A549 (cell line): ENCODE measurements at regions not wholly inside any gene's neighbourhood (a gene's known extent, or its start where the extent isn't known, plus 50 kb on each side); places are given as distances from the start of the nearest gene placed in this dataset.
A peak's percentile ranks its signal among the peaks of the same experiment; 100 is the strongest.

Experiments used
- ATAC-seq, 2 experiments: fragments of 200-7000 bp in 1 of 2; fragments of >200 bp in 1 of 2; cut with Nextera tagmentation in 1 of 2; cut with Tn5 transposase in 1 of 2; 3 replicates each; pipeline versions ENCODE4 v1.8.0 to v1.9.1; 2018 to 2020; ENCODE audit warnings: mild to moderate bottlenecking in 1 of 2, moderate library complexity in 1 of 2
- CTCF ChIA-PET: fragments of 300-600 bp; sonication (Branson Sonifier 250); formaldehyde crosslinking; extraction: SDS; loops from one replicate; lab custom pipeline; 2021; ENCODE audit warnings: antibody characterized with exemption, inconsistent platforms; lab: Yijun Ruan, JAX
- POLR2A ChIA-PET: fragments of 350-600 bp; formaldehyde crosslinking; extraction: SDS; loops from one replicate; lab custom pipeline; 2021; ENCODE audit warnings: antibody characterized with exemption, inconsistent platforms; lab: Yijun Ruan, JAX
- DNase-seq, 2 experiments: peaks; one replicate each; pipeline versions ENCODE4 v3.0.0 to v3.0.0-alpha.2; 2011 to 2016; ENCODE audit warnings: low read depth in 1 of 2, low spot score in 1 of 2
- FAIRE-seq: peaks from 2 replicates; lab custom pipeline; 2011; peaks lifted over from hg19 to GRCh38; lab: Jason Lieb, UNC
- H3K27ac ChIP-seq, 2 experiments: fragments of >200 bp; sonication (Bioruptor Twin); formaldehyde crosslinking; 3 replicates each; pipeline ENCODE4 v1.5.1; 2016 to 2017
- H3K4me1 ChIP-seq: fragments of >200 bp; sonication (Bioruptor Twin); formaldehyde crosslinking; 3 replicates; pipeline ENCODE4 v1.6.1; 2016
- H3K4me2 ChIP-seq: fragments of >200 bp; sonication (Bioruptor Twin); formaldehyde crosslinking; 3 replicates; pipeline ENCODE4 v1.6.1; 2016
- H3K4me3 ChIP-seq: fragments of >200 bp; sonication (Bioruptor Twin); formaldehyde crosslinking; 3 replicates; pipeline ENCODE4 v1.5.1; 2016
- H3K9me3 ChIP-seq: fragments of >200 bp; sonication (Bioruptor Twin); formaldehyde crosslinking; 3 replicates; pipeline ENCODE4 v1.6.1; 2016
- CHD2 ChIP-seq: fragments of 150-350 bp; IDR thresholded peaks from 2 replicates; pipeline ENCODE4 v1.6.1; 2014; ENCODE audit warnings: low read length; ENCODE audit not compliant: partially characterized antibody
- CHD4 ChIP-seq: fragments of 200-600 bp; sonication (generic); IDR thresholded peaks from 2 replicates; pipeline ENCODE4 v1.6.1; 2016; ENCODE audit warnings: antibody characterized with exemption, mild to moderate bottlenecking, borderline replicate concordance
- EHMT2 ChIP-seq: fragments of 200-600 bp; sonication (generic); IDR thresholded peaks from 2 replicates; pipeline ENCODE4 v1.6.1; 2016; ENCODE audit warnings: antibody characterized with exemption, low read depth, mild to moderate bottlenecking, moderate library complexity
- ESRRA ChIP-seq: fragments of 150-350 bp; IDR thresholded peaks from 2 replicates; pipeline ENCODE4 v1.6.1; 2014; ENCODE audit warnings: mild to moderate bottlenecking, low read length, borderline replicate concordance
- FOXS1 ChIP-seq: fragments of 250-450 bp; sonication (Bioruptor Pico); IDR thresholded peaks from 2 replicates; pipeline ENCODE4 v1.5.0; 2020; ENCODE audit warnings: mild to moderate bottlenecking, moderate library complexity
- HDAC2 ChIP-seq: fragments of 200-600 bp; sonication (generic); IDR thresholded peaks from 2 replicates; pipeline ENCODE4 v1.6.1; 2016
- HEYL ChIP-seq: fragments of 250-450 bp; sonication (Bioruptor Pico); IDR thresholded peaks from 2 replicates; pipeline ENCODE4 v1.8.0; 2021; ENCODE audit warnings: mild to moderate bottlenecking, moderate library complexity
- HOXA7 ChIP-seq: fragments of 250-450 bp; sonication (Bioruptor Pico); IDR thresholded peaks from 2 replicates; pipeline ENCODE4 v1.5.0; 2020; ENCODE audit warnings: mild to moderate bottlenecking, moderate library complexity
- HOXB13 ChIP-seq: fragments of 250-450 bp; sonication (Bioruptor Pico); IDR thresholded peaks from 2 replicates; pipeline ENCODE4 v1.5.0; 2020; ENCODE audit warnings: low read depth, mild to moderate bottlenecking, moderate library complexity
- JUNB ChIP-seq: fragments of >200 bp; sonication (Bioruptor Twin); formaldehyde crosslinking; IDR thresholded peaks from 2 replicates; pipeline ENCODE4 v1.6.1; 2016
- KDM5A ChIP-seq: fragments of 200-600 bp; sonication (generic); IDR thresholded peaks from 2 replicates; pipeline ENCODE4 v1.6.1; 2016; ENCODE audit warnings: antibody characterized with exemption, mild to moderate bottlenecking
- MAFK ChIP-seq: fragments of 450-650 bp; IDR thresholded peaks from 2 replicates; pipeline ENCODE4 v1.6.1; 2014; ENCODE audit not compliant: partially characterized antibody
- MAZ ChIP-seq: fragments of 150-350 bp; IDR thresholded peaks from 2 replicates; pipeline ENCODE4 v1.6.1; 2014; ENCODE audit warnings: antibody characterized with exemption, low read depth, low read length, borderline replicate concordance
- PHF8 ChIP-seq: fragments of 200-600 bp; sonication (generic); IDR thresholded peaks from 2 replicates; pipeline ENCODE4 v1.6.1; 2016; ENCODE audit warnings: low read depth, mild to moderate bottlenecking, antibody characterized with exemption, moderate library complexity, borderline replicate concordance
- POLR2AphosphoS2 ChIP-seq: conservative IDR thresholded peaks from 2 replicates; pipeline ENCODE4 v1.6.1; 2012; ENCODE audit warnings: low read length, improper control_type of control experiment, inconsistent platforms
- RAD21 ChIP-seq, 2 experiments: fragments of >200 bp in 1 of 2; sonication (Bioruptor Twin) in 1 of 2; formaldehyde crosslinking in 1 of 2; IDR thresholded peaks in 1 of 2; conservative IDR thresholded peaks in 1 of 2; 2 replicates in 1 of 2; 3 replicates in 1 of 2; pipeline ENCODE4 v1.6.1; 2012 to 2018; ENCODE audit warnings: inconsistent platforms in 1 of 2
- RARB ChIP-seq: fragments of 250-450 bp; sonication (Bioruptor Pico); IDR thresholded peaks from 2 replicates; pipeline ENCODE4 v1.8.0; 2021; ENCODE audit warnings: mild to moderate bottlenecking, moderate library complexity
- RCOR1 ChIP-seq: fragments of 150-350 bp; IDR thresholded peaks from 2 replicates; pipeline ENCODE4 v1.6.1; 2014; ENCODE audit warnings: antibody characterized with exemption, low read length, low read depth
- RFX5 ChIP-seq: fragments of 450-650 bp; IDR thresholded peaks from 2 replicates; pipeline ENCODE4 v1.7.1; 2014; ENCODE audit warnings: antibody characterized with exemption, mild to moderate bottlenecking, moderate library complexity
- TFCP2L1 ChIP-seq: fragments of 250-450 bp; sonication (Bioruptor Pico); IDR thresholded peaks from 2 replicates; pipeline ENCODE4 v1.5.0; 2021; ENCODE audit warnings: mild to moderate bottlenecking
- WGBS: methylation state at CpG from one replicate; pipeline ENCODE4 v1.1.6; 2017; ENCODE audit errors: missing lambda C conversion rate; 5-methylcytosine and 5-hydroxymethylcytosine counted together
- TF ChIP-seq, protein P1 (sequence below): fragments of >200 bp; sonication (Bioruptor Twin); formaldehyde crosslinking; IDR thresholded peaks from 3 replicates; pipeline ENCODE4 v1.5.1; 2016
- TF ChIP-seq, protein P2 (sequence below): fragments of 450-650 bp; IDR thresholded peaks from 2 replicates; pipeline ENCODE4 v1.6.1; 2014; ENCODE audit warnings: antibody characterized with exemption
- TF ChIP-seq, protein P3 (sequence below): IDR thresholded peaks from 2 replicates; pipeline ENCODE4 v1.6.1; 2012
- TF ChIP-seq, protein P4 (sequence below): fragments of 150-350 bp; IDR thresholded peaks from 2 replicates; pipeline ENCODE4 v1.6.1; 2014; ENCODE audit warnings: low read depth, mild to moderate bottlenecking, low read length
- TF ChIP-seq, protein P5 (sequence below): fragments of 200-600 bp; sonication (generic); IDR thresholded peaks from 2 replicates; pipeline ENCODE4 v1.6.1; 2016; ENCODE audit warnings: antibody characterized with exemption, mild to moderate bottlenecking, moderate library complexity

DNA sequence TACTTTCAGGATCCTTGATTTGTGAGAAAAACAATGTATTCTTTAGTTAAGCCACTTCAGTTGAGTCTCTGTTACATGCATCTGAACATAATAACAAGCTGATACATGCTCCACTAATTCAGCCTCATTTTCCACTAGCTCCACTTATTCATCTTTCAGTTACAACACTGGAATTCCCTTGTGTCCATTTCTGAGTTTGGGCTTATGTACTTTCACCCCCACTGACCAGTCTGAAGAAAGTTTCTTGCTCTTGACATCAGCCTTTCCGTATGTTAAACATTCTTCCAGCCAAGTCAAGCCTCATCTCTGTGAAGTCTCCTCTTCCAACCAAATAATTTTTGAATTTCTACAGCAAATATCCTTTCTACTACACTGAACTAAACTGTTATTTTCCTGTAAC lies 592.5 kb upstream of the NOVA1 start (continued):
- no peak for TF ChIP-seq CHD4
- TF ChIP-seq MAFK, result no peak

DNA sequence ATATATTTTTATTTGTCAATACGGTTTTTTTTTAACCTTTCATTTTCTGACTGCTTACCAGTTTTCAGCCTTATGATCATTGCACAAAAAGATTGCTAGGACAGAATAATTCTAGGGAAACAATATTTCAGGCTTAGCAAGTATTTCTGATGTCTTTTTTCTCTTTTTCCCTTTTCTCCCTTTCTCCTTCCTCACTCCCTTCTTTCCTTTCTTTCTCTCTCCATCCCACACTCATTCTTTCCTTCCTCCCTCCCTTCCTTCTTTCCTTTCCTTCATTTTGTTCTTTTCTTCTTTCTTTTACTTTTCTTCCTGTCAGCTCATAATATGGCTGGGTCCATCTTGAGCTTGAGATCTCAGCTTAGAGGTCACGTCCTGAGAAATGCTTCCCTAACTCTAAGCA lies 601.4 kb upstream of the NOVA1 start:
- Histone ChIP-seq H3K4me2 (no peak overlapping the region), H3K4me1 (no peaks in the 10 kb centered on the region), H3K4me3 (no peak overlapping the region), H3K27ac (no peak overlapping the region), H3K9me3 (no peaks in the 10 kb centered on the region)
- no peak for ATAC-seq
- no peak for FAIRE-seq
- DNase-seq, result no peak
- CTCF ChIA-PET, result no interaction called here
- TF ChIP-seq, protein P1, sequence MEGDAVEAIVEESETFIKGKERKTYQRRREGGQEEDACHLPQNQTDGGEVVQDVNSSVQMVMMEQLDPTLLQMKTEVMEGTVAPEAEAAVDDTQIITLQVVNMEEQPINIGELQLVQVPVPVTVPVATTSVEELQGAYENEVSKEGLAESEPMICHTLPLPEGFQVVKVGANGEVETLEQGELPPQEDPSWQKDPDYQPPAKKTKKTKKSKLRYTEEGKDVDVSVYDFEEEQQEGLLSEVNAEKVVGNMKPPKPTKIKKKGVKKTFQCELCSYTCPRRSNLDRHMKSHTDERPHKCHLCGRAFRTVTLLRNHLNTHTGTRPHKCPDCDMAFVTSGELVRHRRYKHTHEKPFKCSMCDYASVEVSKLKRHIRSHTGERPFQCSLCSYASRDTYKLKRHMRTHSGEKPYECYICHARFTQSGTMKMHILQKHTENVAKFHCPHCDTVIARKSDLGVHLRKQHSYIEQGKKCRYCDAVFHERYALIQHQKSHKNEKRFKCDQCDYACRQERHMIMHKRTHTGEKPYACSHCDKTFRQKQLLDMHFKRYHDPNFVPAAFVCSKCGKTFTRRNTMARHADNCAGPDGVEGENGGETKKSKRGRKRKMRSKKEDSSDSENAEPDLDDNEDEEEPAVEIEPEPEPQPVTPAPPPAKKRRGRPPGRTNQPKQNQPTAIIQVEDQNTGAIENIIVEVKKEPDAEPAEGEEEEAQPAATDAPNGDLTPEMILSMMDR, result no peak
- no peak for TF ChIP-seq JUNB
- no peak for TF ChIP-seq MAFK
- TF ChIP-seq FOXS1 (CRISPR knock-in tag), result no peak
- TF ChIP-seq, protein P2, sequence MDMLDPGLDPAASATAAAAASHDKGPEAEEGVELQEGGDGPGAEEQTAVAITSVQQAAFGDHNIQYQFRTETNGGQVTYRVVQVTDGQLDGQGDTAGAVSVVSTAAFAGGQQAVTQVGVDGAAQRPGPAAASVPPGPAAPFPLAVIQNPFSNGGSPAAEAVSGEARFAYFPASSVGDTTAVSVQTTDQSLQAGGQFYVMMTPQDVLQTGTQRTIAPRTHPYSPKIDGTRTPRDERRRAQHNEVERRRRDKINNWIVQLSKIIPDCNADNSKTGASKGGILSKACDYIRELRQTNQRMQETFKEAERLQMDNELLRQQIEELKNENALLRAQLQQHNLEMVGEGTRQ, result no peak
- no peak for TF ChIP-seq HOXA7 (CRISPR knock-in tag)
- no peak for TF ChIP-seq POLR2AphosphoS2
- TF ChIP-seq, protein P3, sequence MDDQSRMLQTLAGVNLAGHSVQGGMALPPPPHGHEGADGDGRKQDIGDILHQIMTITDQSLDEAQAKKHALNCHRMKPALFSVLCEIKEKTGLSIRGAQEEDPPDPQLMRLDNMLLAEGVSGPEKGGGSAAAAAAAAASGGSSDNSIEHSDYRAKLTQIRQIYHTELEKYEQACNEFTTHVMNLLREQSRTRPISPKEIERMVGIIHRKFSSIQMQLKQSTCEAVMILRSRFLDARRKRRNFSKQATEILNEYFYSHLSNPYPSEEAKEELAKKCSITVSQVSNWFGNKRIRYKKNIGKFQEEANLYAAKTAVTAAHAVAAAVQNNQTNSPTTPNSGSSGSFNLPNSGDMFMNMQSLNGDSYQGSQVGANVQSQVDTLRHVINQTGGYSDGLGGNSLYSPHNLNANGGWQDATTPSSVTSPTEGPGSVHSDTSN, result no peak
- TF ChIP-seq, protein P4, sequence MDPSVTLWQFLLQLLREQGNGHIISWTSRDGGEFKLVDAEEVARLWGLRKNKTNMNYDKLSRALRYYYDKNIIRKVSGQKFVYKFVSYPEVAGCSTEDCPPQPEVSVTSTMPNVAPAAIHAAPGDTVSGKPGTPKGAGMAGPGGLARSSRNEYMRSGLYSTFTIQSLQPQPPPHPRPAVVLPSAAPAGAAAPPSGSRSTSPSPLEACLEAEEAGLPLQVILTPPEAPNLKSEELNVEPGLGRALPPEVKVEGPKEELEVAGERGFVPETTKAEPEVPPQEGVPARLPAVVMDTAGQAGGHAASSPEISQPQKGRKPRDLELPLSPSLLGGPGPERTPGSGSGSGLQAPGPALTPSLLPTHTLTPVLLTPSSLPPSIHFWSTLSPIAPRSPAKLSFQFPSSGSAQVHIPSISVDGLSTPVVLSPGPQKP, result no peak
- no peak for TF ChIP-seq RCOR1
- POLR2A ChIA-PET, result no interaction called here
- 50% methylated on average over 1 of the region's 2 CpGs for WGBS

DNA sequence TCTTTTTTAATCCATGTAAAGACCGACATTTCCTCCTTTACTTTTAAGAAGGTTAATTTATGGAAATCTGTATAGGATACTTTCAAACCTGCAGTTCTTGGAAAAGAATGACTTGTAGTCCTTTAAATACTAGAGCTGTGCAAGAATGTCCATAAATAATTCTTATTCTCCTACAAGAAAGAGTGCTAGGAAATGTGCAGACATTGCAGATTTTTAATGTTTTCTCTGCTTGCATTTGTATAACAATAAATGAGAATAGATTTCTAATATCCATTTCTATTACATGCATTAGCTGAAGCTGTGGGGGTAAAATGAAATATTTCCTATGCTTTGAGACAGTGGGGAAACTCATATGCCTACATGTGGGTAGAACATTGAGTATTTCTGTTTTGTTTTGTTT lies 607.2 kb upstream of the NOVA1 start:
- Histone ChIP-seq H3K4me1 (no peaks in the 10 kb centered on the region), H3K9me3 (no peaks in the 10 kb centered on the region), H3K4me3 (no peak overlapping the region), H3K27ac (no peak overlapping the region), H3K4me2 (no peak overlapping the region)
- CTCF ChIA-PET, result no interaction called here
- peak; percentile 56 for TF ChIP-seq MAFK
- no peak for TF ChIP-seq RFX5
- no peak for TF ChIP-seq MAZ
- ATAC-seq, result no peak
- DNase-seq, result no peak
- POLR2A ChIA-PET, result no interaction called here
- WGBS, result 40% methylated on average over 1 of the region's 1 CpG
- no peak for FAIRE-seq

DNA sequence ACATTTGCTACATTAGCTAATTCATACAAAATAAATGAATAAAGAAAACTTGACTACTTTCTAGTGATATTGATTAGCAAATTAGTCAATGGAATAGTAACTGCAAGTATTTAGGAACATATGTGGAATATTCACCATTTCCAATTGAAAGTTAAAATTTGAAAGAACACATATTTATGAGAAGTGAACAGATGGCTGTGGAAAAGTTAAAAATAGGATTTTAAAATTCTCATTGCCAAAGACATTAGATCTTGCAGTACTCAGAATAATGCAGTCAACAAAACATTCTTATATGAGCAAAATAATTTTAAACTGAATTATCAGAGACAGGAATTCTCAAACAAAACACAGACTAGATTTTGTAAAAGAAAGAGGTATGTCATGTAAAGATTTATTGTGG lies 613.9 kb upstream of the NOVA1 start:
- no peak overlapping the region for H3K27ac ChIP-seq
- no peaks in the 10 kb centered on the region for H3K9me3 ChIP-seq
- DNase-seq (no peak), ATAC-seq (no peak), FAIRE-seq (no peak)
- no peaks in the 10 kb centered on the region for H3K4me1 ChIP-seq
- POLR2A ChIA-PET, result no interaction called here
- H3K4me3 ChIP-seq, result no peak overlapping the region
- CTCF ChIA-PET, result no interaction called here
- no peak overlapping the region for H3K4me2 ChIP-seq
- TF ChIP-seq PHF8, result no peak
- no peak for TF ChIP-seq EHMT2
- TF ChIP-seq, protein P5, sequence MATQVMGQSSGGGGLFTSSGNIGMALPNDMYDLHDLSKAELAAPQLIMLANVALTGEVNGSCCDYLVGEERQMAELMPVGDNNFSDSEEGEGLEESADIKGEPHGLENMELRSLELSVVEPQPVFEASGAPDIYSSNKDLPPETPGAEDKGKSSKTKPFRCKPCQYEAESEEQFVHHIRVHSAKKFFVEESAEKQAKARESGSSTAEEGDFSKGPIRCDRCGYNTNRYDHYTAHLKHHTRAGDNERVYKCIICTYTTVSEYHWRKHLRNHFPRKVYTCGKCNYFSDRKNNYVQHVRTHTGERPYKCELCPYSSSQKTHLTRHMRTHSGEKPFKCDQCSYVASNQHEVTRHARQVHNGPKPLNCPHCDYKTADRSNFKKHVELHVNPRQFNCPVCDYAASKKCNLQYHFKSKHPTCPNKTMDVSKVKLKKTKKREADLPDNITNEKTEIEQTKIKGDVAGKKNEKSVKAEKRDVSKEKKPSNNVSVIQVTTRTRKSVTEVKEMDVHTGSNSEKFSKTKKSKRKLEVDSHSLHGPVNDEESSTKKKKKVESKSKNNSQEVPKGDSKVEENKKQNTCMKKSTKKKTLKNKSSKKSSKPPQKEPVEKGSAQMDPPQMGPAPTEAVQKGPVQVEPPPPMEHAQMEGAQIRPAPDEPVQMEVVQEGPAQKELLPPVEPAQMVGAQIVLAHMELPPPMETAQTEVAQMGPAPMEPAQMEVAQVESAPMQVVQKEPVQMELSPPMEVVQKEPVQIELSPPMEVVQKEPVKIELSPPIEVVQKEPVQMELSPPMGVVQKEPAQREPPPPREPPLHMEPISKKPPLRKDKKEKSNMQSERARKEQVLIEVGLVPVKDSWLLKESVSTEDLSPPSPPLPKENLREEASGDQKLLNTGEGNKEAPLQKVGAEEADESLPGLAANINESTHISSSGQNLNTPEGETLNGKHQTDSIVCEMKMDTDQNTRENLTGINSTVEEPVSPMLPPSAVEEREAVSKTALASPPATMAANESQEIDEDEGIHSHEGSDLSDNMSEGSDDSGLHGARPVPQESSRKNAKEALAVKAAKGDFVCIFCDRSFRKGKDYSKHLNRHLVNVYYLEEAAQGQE, result no peak
- TF ChIP-seq RAD21 (conservative IDR thresholded peaks at IDR 0.05 in 1 of 2, IDR thresholded peaks at IDR 0.05 in 1 of 2), result no peak
- TF ChIP-seq CHD2, result no peak
- TF ChIP-seq HOXB13 (CRISPR knock-in tag), result no peak
- TF ChIP-seq HDAC2, result no peak
- no peak for TF ChIP-seq TFCP2L1 (CRISPR knock-in tag)
- no peak for TF ChIP-seq KDM5A
- TF ChIP-seq ESRRA, result no peak
- TF ChIP-seq HEYL, result no peak
- TF ChIP-seq RARB (CRISPR knock-in tag), result no peak
